ENCODE measurements at regions not wholly inside any gene's neighbourhood (a gene's known extent, or its start where the extent isn't known, plus 50 kb on each side); places are given as distances from the start of the nearest gene placed in this dataset.
A peak's percentile ranks its signal among the peaks of the same experiment; 100 is the strongest.

GRCh38 chr2:120442923-120443571, 97.1 kb downstream of the INHBB start:
- Histone ChIP-seq H3K9me3 (ENCODE audit: insufficient read depth in 2 of 2, low read depth in 1 of 2, low read length in 1 of 2) (no peaks in the 10 kb centered on the region), H3K23me2 (ENCODE audit: low read depth, low read length) (peaks cover 10% of the 10 kb centered on the region), H3K27me3 (replicated peaks in 1 of 4; ENCODE audit: control insufficient read depth in 3 of 4, extremely low read depth in 1 of 4, insufficient read depth in 3 of 4, low read length in 3 of 4) (peaks cover 4 to 66% (median 56%) of the 10 kb centered on the region in 4 experiments), H3K79me1 (ENCODE audit: low read depth, low read length) (no peaks in the 10 kb centered on the region), H3K4ac (replicated peaks; ENCODE audit: insufficient read length, low read depth, low read length) (peak overlapping the region; percentile 28), H2BK12ac (ENCODE audit: low read depth, low read length) (peak overlapping the region; percentile 60; the same call in 1 of the 2 replicates), H3K23ac (ENCODE audit: insufficient read length) (no peak overlapping the region), H3K36me3 (ENCODE audit: control insufficient read depth in 2 of 4, insufficient read depth in 4 of 4, low read length in 3 of 4) (no peaks in the 10 kb centered on the region), H3K27ac (ENCODE audit: low read depth, low read length) (no peak overlapping the region), H4K20me1 (replicated peaks in 1 of 2; ENCODE audit: control insufficient read depth in 1 of 2, insufficient read depth in 2 of 2, low read length in 2 of 2) (no peaks in the 10 kb centered on the region), H3K18ac (ENCODE audit: extremely low read depth, low read length) (peak overlapping the region; percentile 93), H4K5ac (ENCODE audit: insufficient read length, low read depth, low read length) (peak overlapping the region; percentile 96), H2BK5ac (ENCODE audit: low read depth, low read length) (peak overlapping the region; percentile 92; the same call in 1 of the 2 replicates), H2AFZ (ENCODE audit: low read length) (peak overlapping the region; percentile 96), H3K56ac (replicated peaks; ENCODE audit: insufficient read length, low read depth, low read length) (no peak overlapping the region), H3K4me3 (ENCODE audit: extremely low read depth in 1 of 4, insufficient read depth in 2 of 4, low read depth in 3 of 4, low read length in 4 of 4) (peak overlapping the region; percentile 47 to 70 (median 56)), H2BK15ac (ENCODE audit: low read length) (peak overlapping the region; percentile 88; the same call in 1 of the 2 replicates), H4K8ac (ENCODE audit: extremely low read depth, insufficient read depth, low read length) (peak overlapping the region; percentile 90; the same call in 1 of the 2 replicates), H3K4me1 (replicated peaks in 1 of 4; ENCODE audit: control insufficient read depth in 3 of 4, insufficient read depth in 4 of 4, low read length in 3 of 4) (peaks cover 0 to 7% (median 5%) of the 10 kb centered on the region in 4 experiments; a peak in 5 of 7 replicates), H2BK20ac (ENCODE audit: low read length) (no peak overlapping the region), H3K14ac (ENCODE audit: insufficient read length) (no peak overlapping the region), H2AK5ac (ENCODE audit: low read depth, low read length) (no peak overlapping the region), H4K91ac (replicated peaks; ENCODE audit: insufficient read length, low read length) (peak overlapping the region; percentile 61), H3K4me2 (ENCODE audit: insufficient read depth in 1 of 2, low read depth in 2 of 2, low read length in 2 of 2) (peak overlapping the region; percentile 92 to 100), H3K79me2 (ENCODE audit: control insufficient read depth in 1 of 2, insufficient read depth in 2 of 2, low read length in 2 of 2) (no peaks in the 10 kb centered on the region), H2BK120ac (replicated peaks; ENCODE audit: low read depth, low read length) (peak overlapping the region; percentile 7), H3K9ac (replicated peaks in 1 of 4; ENCODE audit: extremely low read depth in 1 of 4, low read depth in 3 of 4, low read length in 3 of 4) (peak overlapping the region in 1 of 4 experiments; percentile 44; a peak in 2 of 7 replicates)
- WGBS, 2 experiments (ENCODE audit: extremely low coverage in 1 of 2, insufficient coverage in 1 of 2, insufficient read length in 1 of 2, insufficient replicate concordance in 2 of 2, low coverage in 1 of 2, low lambda C conversion rate in 2 of 2, missing lambda C conversion rate in 1 of 2), result 4% methylated on average over 50 of the region's 50 CpGs; no CpG with 5 or more reads in 1 of the 2 experiments
- DNase-seq (ENCODE audit: low read depth in 1 of 2, low spot score in 2 of 2), result peak; percentile 70 to 94
- POLR2A ChIA-PET (ENCODE audit: partially characterized antibody), result interaction anchor here (0.5 to 2.4 kb wide), 6 partner anchors 10 to 632 kb away, joined by 3 to 9 read pairs (median 4); no protein-coding TSS in a partner anchor
- CTCF ChIA-PET (ENCODE audit: partially characterized antibody), result interaction anchor here (0.9 to 3.0 kb wide), 9 partner anchors 19 to 177 kb away, joined by 3 to 11 read pairs (median 4); no protein-coding TSS in a partner anchor
- FAIRE-seq, result no peak
- peak; percentile 93 for TF ChIP-seq YY1 (IDR thresholded peaks at IDR 0.05; ENCODE audit: low read depth, low read length)
- TF ChIP-seq CREB1 (IDR thresholded peaks at IDR 0.05), result peak; percentile 47; the same call in 1 of the 2 replicates
- TF ChIP-seq GABPA (IDR thresholded peaks at IDR 0.05; ENCODE audit: borderline replicate concordance, insufficient read depth, low read length), result 0 out of 2 replicates have a peak, but pooled peaks have one; percentile 9
- TF ChIP-seq EZH2 (IDR thresholded peaks at IDR 0.05; ENCODE audit: low read depth, low read length, severe bottlenecking), result no peak
- peak; percentile 81 for TF ChIP-seq RFX5 (IDR thresholded peaks at IDR 0.05; ENCODE audit: borderline replicate concordance, low read depth, low read length)
- 0 out of 4 replicates have a peak, but pooled peaks of 1 of the 2 experiments have one; percentile 57 for TF ChIP-seq SIN3A (conservative IDR thresholded peaks at IDR 0.05 in 1 of 2, IDR thresholded peaks at IDR 0.05 in 1 of 2; ENCODE audit: low read depth in 1 of 2, low read length in 2 of 2)
- TF ChIP-seq TBP (IDR thresholded peaks at IDR 0.05; ENCODE audit: low read depth, low read length), result 0 out of 2 replicates have a peak, but pooled peaks have one; percentile 47
- TF ChIP-seq RAD21 (IDR thresholded peaks at IDR 0.05 in 1 of 2, conservative IDR thresholded peaks at IDR 0.05 in 1 of 2; ENCODE audit: low read depth in 2 of 2, low read length in 2 of 2), result peak in 1 of 2 experiments; percentile 0; a peak in 2 of 4 replicates
- TF ChIP-seq POLR2AphosphoS5 (IDR thresholded peaks at IDR 0.05; ENCODE audit: low read depth, low read length), result peak; percentile 81
- TF ChIP-seq POLR2A (IDR thresholded peaks at IDR 0.05; ENCODE audit: control extremely low read depth in 1 of 2, low read depth in 2 of 2, low read length in 2 of 2), result peak in 1 of 2 experiments; percentile 50; a peak in 2 of 3 replicates
- TF ChIP-seq BACH1 (IDR thresholded peaks at IDR 0.05; ENCODE audit: low read length), result peak; percentile 27; the same call in 1 of the 2 replicates
